RPMI7951 (cell line): ENCODE measurements at regions not wholly inside any gene's neighbourhood (a gene's known extent, or its start where the extent isn't known, plus 50 kb on each side); places are given as distances from the start of the nearest gene placed in this dataset.
"Not testable (repeated sequence)": the region's sequence is repeated elsewhere in the genome, so short reads cannot be mapped to it uniquely, and the experiment has no call there.

Experiments
- DNase-seq: peaks from one replicate; pipeline ENCODE4 v3.0.0-alpha.2; 2012; ENCODE audit warnings: low read depth

DNA sequence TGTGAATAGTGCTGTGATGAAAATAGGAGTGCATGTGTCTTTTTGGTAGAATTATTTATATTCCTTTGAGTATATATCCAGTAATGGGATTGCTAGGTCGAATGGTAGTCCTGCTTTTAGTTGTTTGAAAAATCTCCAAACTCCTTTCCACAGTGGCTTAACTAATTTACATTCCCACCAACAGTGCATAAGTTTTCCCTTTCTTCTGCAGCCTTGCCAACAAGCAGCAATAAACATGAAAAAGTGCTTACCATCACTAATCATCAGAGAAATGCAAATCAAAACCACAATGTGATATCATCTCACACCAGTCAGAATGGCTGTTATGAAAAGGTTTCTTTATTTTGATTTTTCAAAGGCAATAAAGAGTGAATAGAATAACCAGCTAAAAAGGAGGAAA, 1105.9 kb downstream of the NAALADL2 start:
- no peak for DNase-seq

- no peak for DNase-seq
These were observed 1098.3 kb downstream of the NAALADL2 start for GRCh38 chr3:175957427-175957826.

- no peak for DNase-seq
These were observed 1097.8 kb downstream of the NAALADL2 start for GRCh38 chr3:175956964-175957363.

- no peak for DNase-seq
These were observed 1092.0 kb downstream of the NAALADL2 start for GRCh38 chr3:175951047-175951694.

DNA sequence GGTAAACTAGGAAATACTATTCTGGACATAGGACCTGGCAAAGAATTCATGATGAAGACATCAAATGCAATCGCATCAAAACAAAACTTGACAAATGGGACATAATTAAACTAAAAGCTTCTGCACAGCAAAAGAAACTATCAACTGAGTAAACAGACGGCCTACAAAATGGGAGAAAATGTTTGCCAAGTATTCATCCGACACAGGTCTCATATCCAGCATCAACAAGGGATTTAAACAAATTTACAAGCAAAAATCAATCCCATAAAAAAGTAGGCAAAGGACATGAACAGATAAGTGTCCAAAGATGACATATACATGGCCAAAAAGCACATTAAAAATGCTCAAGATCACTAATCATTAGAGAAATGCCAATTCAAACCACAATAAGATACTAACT, 1088.9 kb downstream of the NAALADL2 start:
- no peak for DNase-seq

GRCh38 chr3:175941352-175941751, 1082.2 kb downstream of the NAALADL2 start:
- DNase-seq = no peak

DNA sequence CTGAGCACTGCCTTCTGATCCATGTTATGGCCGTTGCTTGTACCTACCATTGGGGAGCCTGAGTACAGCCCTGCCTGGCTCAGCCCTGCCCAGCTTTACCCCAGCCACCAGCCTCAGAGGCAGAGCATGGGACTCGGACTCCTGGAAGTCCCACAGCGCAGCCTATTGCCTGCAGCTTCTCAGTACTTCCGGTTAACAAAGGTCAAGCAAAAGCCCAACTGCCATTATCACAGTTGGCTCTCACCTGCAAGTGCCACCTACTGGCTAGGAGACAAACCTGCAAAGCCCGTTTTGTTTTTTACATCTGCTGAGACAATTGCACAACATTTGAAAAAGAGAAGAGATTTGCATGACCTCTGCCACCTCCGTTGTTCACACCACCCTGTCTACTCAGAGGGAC, 1081.7 kb downstream of the NAALADL2 start:
- no peak for DNase-seq

DNA sequence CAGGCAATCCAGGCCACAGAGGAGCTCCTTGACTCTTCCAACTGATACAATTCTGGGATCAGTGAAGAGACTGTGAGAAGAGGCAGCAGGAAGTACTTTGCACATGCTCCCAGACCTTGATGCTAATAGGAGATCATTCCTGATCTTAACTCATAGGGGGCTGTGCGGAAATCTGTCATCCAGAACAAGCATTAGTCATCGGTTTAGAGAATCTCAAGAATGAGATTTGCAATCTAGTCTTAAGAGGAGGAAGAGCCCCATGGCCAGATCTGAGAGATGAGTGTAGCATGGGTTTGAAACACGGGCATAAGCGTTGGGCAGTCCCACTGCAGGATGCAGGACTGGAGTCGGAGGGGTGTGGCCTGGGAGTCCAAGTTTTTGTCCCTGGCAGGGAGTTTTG, 1081.1 kb downstream of the NAALADL2 start:
- no peak for DNase-seq

DNA sequence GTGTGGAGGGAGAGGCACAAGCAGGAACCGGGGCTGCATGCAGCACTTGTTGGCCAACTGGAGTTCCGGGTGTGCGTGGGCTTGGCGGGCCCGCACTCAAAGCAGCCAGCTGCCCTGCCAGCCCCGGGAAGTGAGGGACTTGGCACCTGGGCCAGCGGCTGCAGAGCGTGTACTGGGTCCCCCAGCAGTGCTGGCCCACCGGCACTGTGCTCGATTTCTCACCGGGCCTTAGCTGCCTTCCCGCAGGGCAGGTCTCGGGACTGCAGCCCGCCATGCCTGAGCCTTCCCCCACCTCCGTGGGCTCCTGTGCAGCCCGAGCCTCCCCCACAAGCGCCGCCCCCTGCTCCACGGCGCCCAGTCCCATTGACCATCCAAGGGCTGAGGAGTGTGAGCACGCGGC, 1078.2 kb downstream of the NAALADL2 start:
- not testable (repeated sequence) for DNase-seq

- DNase-seq = no peak
These were observed 1073.5 kb downstream of the NAALADL2 start for GRCh38 chr3:175932586-175932985.

DNA sequence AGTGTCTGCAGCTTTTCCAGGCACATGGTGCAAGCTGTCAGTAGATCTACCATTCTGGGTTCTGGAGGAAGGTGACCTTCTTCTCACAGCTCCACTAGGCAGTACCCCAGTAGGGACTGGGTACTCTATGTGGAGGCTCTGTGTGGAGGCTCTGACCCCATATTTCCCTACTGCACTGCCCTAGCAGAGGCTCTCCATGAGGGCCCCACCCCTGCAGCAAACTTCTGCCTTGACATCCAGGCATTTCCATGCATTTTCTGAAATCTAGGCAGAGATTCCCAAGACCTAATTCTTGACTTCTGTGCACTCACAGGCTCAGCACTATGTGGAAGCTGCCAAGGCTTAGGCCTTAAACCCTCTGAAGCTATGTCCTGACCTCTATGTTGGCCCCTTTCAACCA, 1060.0 kb downstream of the NAALADL2 start:
- DNase-seq = no peak

DNA sequence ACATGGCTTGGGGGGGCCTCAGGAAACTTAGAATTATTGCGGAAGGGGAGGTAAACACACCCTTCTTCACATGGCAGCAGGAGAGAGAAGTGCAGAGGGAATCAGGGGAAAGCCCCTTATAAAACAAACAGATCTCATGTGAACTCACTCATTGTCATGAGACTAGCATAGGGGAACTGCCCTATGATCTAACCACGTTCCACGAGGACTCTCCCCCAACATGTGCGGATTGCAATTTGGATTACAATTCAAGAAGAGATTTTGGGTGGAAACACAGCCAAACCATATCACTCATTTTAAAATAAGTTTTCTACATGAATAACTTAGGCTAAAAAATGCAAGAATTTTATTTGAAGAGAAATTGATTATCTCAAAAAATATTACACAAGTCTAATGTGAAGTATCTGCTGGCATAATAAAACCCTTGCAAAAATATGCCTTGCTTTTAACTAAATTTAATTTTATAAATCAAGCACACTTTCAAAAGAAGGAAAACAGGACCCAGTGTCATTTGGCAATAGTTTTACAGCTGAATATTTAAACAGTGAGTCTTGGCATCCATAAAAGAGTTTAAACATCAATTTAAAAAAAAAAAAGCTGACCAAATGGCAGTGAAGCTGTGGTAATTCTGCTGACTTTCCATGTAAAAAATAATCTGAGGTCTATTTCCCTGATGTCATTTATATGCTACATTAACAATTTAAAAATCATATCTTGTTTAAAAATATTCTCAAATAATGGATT, 1057.2 kb downstream of the NAALADL2 start:
- DNase-seq = no peak

DNA sequence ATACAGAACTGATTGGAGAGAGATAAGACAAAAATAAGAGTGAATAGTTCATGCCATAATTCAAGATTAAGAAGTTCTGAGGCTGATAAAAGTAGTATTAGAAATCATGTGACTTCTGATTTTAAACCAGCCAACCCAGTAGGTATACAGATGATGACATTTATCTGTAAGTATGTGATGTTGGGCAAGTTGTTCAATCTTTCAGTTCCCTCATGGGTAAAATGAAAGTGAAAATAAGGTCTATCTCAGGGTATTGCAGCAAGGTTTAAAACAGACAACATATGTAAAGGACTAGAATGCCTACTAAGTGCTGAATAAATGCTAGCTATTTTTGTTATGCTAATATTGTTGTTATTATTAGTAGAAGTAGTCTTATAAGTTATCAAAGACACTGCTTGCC, 1055.7 kb downstream of the NAALADL2 start:
- DNase-seq = no peak

- no peak for DNase-seq
These were observed 1054.2 kb downstream of the NAALADL2 start for GRCh38 chr3:175913286-175913685.

DNA sequence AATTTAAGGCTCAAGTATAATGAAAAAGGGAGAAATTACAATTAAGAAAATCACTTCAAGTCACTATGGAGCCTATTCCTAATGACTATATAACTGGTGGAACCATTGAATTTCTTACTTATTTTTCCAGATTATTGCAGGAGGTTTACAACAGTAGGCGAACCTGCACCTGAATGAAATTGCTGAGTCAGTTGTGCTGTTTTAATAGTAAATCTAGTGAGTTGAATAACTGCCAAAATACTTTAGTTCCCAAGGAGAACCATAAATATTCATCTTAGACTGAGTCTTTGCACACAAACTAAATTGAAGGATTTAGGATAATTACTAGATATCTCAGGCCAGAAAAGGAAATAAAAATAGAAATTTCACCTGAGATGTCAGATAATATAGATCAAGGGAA, 1052.8 kb downstream of the NAALADL2 start:
- DNase-seq = no peak

GRCh38 chr3:175902226-175902625, 1043.1 kb downstream of the NAALADL2 start:
- no peak for DNase-seq

DNA sequence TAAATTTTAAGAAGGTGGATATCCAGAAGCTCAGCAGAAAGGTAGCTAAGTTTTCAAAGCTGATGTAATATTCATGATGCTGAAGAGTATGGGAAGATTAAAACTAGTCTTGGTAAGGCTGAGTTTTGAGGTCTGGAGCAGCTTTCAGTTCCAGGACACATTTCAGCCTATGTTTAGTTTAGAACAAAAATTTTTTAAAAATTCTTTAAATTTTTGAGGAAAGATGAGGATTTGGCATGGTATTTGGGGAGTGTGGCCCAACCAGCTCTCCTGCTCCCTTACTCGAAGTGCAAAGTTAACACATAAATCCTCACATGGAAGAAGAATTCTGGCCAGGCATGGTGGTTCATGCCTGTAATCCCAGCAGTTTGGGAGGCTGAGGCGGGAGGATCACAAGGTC, 1039.1 kb downstream of the NAALADL2 start:
- DNase-seq = no peak

- DNase-seq = no peak
These were observed 1037.5 kb downstream of the NAALADL2 start for GRCh38 chr3:175896655-175897054.

DNA sequence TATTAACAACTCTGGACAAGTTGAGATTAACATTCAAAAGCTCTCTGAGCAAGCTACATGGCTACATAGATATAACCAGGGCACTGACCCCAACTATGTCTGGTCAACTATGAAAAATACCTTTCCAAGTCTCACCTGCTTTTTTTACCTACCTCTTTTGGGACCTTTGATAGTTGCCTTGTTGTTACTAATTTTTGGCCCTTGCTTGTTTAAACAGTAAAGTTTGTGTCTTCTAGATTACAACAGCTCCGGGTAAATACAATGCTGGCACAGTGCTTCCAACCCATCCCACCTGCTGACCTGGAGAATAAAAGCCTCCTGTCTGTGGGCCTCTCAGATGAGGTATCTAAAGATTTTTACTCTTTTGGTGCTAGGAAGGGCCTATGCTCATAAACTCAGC, 1036.6 kb downstream of the NAALADL2 start:
- no peak for DNase-seq

- DNase-seq = no peak
These were observed 1034.4 kb downstream of the NAALADL2 start for GRCh38 chr3:175893566-175893965.

GRCh38 chr3:175890066-175890465, 1030.9 kb downstream of the NAALADL2 start:
- DNase-seq = no peak

DNA sequence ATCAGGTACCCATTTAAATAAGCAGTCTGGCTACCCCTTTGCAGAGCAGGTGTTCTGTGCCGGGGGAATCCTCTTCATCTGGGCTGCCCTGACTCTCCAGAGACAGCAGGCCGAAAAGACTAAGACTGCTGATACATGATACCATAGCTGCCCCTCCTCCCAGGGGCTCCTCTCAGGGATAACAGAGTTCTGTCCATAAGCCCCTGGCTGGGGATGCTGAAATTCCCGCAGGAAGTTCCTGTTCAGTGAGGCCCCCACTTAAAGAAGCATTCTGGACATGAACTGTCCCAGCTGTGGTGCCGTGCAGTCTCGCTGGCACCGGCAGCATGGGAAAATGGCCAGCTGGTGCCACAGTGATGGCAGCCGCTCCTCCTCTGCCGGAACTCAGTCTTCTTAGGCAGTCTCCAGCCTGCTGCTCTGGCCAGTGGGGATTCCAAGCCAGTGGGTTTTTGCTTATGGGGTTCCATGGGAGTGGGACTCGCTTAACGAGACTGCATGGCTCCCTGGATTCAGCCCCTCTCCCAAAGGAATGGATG, 1026.2 kb downstream of the NAALADL2 start:
- no peak for DNase-seq

DNA sequence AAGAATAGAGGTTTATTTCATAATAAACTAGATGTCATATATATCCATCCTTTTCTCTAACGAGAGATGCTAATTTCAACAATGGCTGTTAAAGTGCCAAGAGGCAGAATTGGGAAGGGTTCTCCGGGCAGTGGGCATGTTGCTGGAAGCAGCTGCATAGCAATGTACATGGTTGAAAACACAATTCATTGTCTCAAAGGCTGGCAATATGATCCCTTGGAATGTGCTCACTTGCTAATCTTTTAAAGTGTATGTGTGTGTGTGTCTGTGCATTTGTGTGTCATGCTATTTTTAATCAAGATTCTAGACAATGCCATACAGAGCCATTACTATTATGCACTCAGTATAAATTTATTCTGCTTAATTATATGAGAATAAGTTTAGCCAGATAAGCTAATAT, 1020.3 kb downstream of the NAALADL2 start:
- no peak for DNase-seq
